ENCODE measurements at regions not wholly inside any gene's neighbourhood (a gene's known extent, or its start where the extent isn't known, plus 50 kb on each side); places are given as distances from the start of the nearest gene placed in this dataset.

- H3K9me3 Mint-ChIP-seq (ENCODE audit: unreplicated experiment) = peaks cover 1% of the 10 kb centered on the region
- intact Hi-C loops (cut with micrococcal nuclease; ENCODE audit: unreplicated experiment) = loop anchor here (1.0 to 2.0 kb wide), 3 partner anchors 113 to 298 kb away; no protein-coding TSS in a partner anchor
- BruUV-seq (replicated peaks) = no TSS peak
- ChIA-PET POLR2A (no interaction called here), CTCF (interaction anchor here (0.6 to 1.1 kb wide), 3 partner anchors 181 to 298 kb away, joined by 3 to 7 read pairs (median 4); no protein-coding TSS in a partner anchor)
- no peaks in the 10 kb centered on the region for H3K36me3 Mint-ChIP-seq (ENCODE audit: insufficient read depth, unreplicated experiment)
- no peak overlapping the region for H3K4me3 Mint-ChIP-seq (ENCODE audit: unreplicated experiment)
- Histone ChIP-seq H3K4me1 (no peaks in the 10 kb centered on the region), H3K36me3 (ENCODE audit: control insufficient read depth, insufficient read depth, low read length) (no peaks in the 10 kb centered on the region), H3K9me3 (no peaks in the 10 kb centered on the region), H3K27me3 (replicated peaks; ENCODE audit: control insufficient read depth, insufficient read depth, low read length) (no peaks in the 10 kb centered on the region), H3K4me3 (ENCODE audit: low read depth, low read length) (no peak overlapping the region)
- peak; percentile 26 to 45 for TF ChIP-seq CTCF (IDR thresholded peaks at IDR 0.05; ENCODE audit: insufficient read depth in 1 of 2, low read depth in 1 of 2, low read length in 1 of 2, severe bottlenecking in 1 of 2, unreplicated experiment in 1 of 2)
- H3K27ac Mint-ChIP-seq (ENCODE audit: unreplicated experiment) = no peak overlapping the region
- H3K4me1 Mint-ChIP-seq (ENCODE audit: low read depth, unreplicated experiment) = no peaks in the 10 kb centered on the region
- H3K27me3 Mint-ChIP-seq (ENCODE audit: insufficient read depth, unreplicated experiment) = peaks cover 1% of the 10 kb centered on the region
- DNase-seq = peak; percentile 36 to 37
Observed at GRCh38 chr2:67733517-67733916, 329.3 kb downstream of the C1D start.

- Mint-ChIP-seq H3K4me1 (ENCODE audit: low read depth, unreplicated experiment) (no peaks in the 10 kb centered on the region), H3K4me3 (ENCODE audit: unreplicated experiment) (no peak overlapping the region), H3K27ac (ENCODE audit: unreplicated experiment) (no peak overlapping the region), H3K36me3 (ENCODE audit: insufficient read depth, unreplicated experiment) (no peaks in the 10 kb centered on the region), H3K9me3 (ENCODE audit: unreplicated experiment) (no peaks in the 10 kb centered on the region), H3K27me3 (ENCODE audit: insufficient read depth, unreplicated experiment) (peaks cover 15% of the 10 kb centered on the region)
- H3K9me3 ChIP-seq = no peaks in the 10 kb centered on the region
- CTCF ChIA-PET = no interaction called here
- H3K36me3 ChIP-seq (ENCODE audit: control insufficient read depth, insufficient read depth, low read length) = no peaks in the 10 kb centered on the region
- no peak for DNase-seq
- no peaks in the 10 kb centered on the region for H3K27me3 ChIP-seq (replicated peaks; ENCODE audit: control insufficient read depth, insufficient read depth, low read length)
- POLR2A ChIA-PET = no interaction called here
- intact Hi-C loops (cut with micrococcal nuclease; ENCODE audit: unreplicated experiment) = no loop called here
- no TSS peak for BruUV-seq (replicated peaks)
- no peak for TF ChIP-seq CTCF (IDR thresholded peaks at IDR 0.05; ENCODE audit: insufficient read depth in 1 of 2, low read depth in 1 of 2, low read length in 1 of 2, severe bottlenecking in 1 of 2, unreplicated experiment in 1 of 2)
- no peak overlapping the region for H3K4me3 ChIP-seq (ENCODE audit: low read depth, low read length)
- H3K4me1 ChIP-seq = no peaks in the 10 kb centered on the region
Observed at GRCh38 chr2:67752199-67752598, 310.6 kb downstream of the C1D start.

- DNase-seq = no peak
- no TSS peak for BruUV-seq (replicated peaks)
- ChIA-PET POLR2A (no interaction called here), CTCF (no interaction called here)
- intact Hi-C loops (cut with micrococcal nuclease; ENCODE audit: unreplicated experiment) = no loop called here
- Histone ChIP-seq H3K4me1 (no peaks in the 10 kb centered on the region), H3K36me3 (ENCODE audit: control insufficient read depth, insufficient read depth, low read length) (no peaks in the 10 kb centered on the region), H3K27me3 (replicated peaks; ENCODE audit: control insufficient read depth, insufficient read depth, low read length) (no peaks in the 10 kb centered on the region), H3K4me3 (ENCODE audit: low read depth, low read length) (no peak overlapping the region), H3K9me3 (no peaks in the 10 kb centered on the region)
- Mint-ChIP-seq H3K4me1 (ENCODE audit: low read depth, unreplicated experiment) (no peaks in the 10 kb centered on the region), H3K9me3 (ENCODE audit: unreplicated experiment) (no peaks in the 10 kb centered on the region), H3K36me3 (ENCODE audit: insufficient read depth, unreplicated experiment) (no peaks in the 10 kb centered on the region), H3K4me3 (ENCODE audit: unreplicated experiment) (no peak overlapping the region), H3K27me3 (ENCODE audit: insufficient read depth, unreplicated experiment) (peaks cover 12% of the 10 kb centered on the region), H3K27ac (ENCODE audit: unreplicated experiment) (no peak overlapping the region)
- no peak for TF ChIP-seq CTCF (IDR thresholded peaks at IDR 0.05; ENCODE audit: insufficient read depth in 1 of 2, low read depth in 1 of 2, low read length in 1 of 2, severe bottlenecking in 1 of 2, unreplicated experiment in 1 of 2)
Observed at GRCh38 chr2:67752969-67753368, 309.8 kb downstream of the C1D start.
